Thyroid gland (tissue), 4 donors: ENCODE measurements at regions not wholly inside any gene's neighbourhood (a gene's known extent, or its start where the extent isn't known, plus 50 kb on each side); places are given as distances from the start of the nearest gene placed in this dataset.

Experiments used
- DNase-seq, 2 donors: peaks; one replicate each; pipeline ENCODE4 v3.0.0-alpha.2; 2019
- H3K27ac ChIP-seq, 3 donors: fragments of 200-600 bp; sonication (generic); 1 replicate in 2 of 3; 2 replicates in 1 of 3; pipeline ENCODE4 v1.5.1; 2016 to 2019; ENCODE audit warnings: mild to moderate bottlenecking in 1 of 3, moderate library complexity in 1 of 3
- H3K27me3 ChIP-seq: fragments of 200-600 bp; sonication (generic); one replicate; pipeline ENCODE4 v1.5.1; 2019
- H3K36me3 ChIP-seq, 2 donors: fragments of 200-600 bp; sonication (generic); one replicate each; pipeline ENCODE4 v1.5.1; 2016 to 2019
- H3K4me1 ChIP-seq, 2 donors: fragments of 200-600 bp; sonication (generic); one replicate each; pipeline ENCODE4 v1.5.1; 2017 to 2019
- H3K4me3 ChIP-seq, 3 donors: fragments of 200-600 bp; sonication (generic); replicated peaks in 1 of 3; 1 replicate in 2 of 3; 2 replicates in 1 of 3; pipeline ENCODE4 v1.5.1; 2016; ENCODE audit warnings: mild to moderate bottlenecking in 1 of 3
- H3K9me3 ChIP-seq: fragments of 200-600 bp; sonication (generic); one replicate; pipeline ENCODE4 v1.5.1; 2017
- POLR2A ChIP-seq, 2 donors: fragments of 450-650 bp; IDR thresholded peaks; one replicate each; pipeline ENCODE4 v1.6.1; 2017; ENCODE audit warnings: antibody characterized with exemption in 2 of 2, mild to moderate bottlenecking in 2 of 2, moderate library complexity in 1 of 2
- WGBS, 2 donors: methylation state at CpG; one replicate each; pipeline ENCODE4 v1.1.5; 2017; 5-methylcytosine and 5-hydroxymethylcytosine counted together
- intact Hi-C: fragments of 100-400 bp; cut with DNase I; formaldehyde crosslinking; loops from one replicate; pipeline ENCODE4 v1.15.1; 2023
- TF ChIP-seq, protein P1 (sequence below), 6 experiments: fragments of 200-600 bp in 3 of 6; fragments of 450-650 bp in 3 of 6; sonication (generic) in 3 of 6; IDR thresholded peaks; one replicate each; pipeline ENCODE4 v1.5.1; 2016 to 2019; ENCODE audit warnings: antibody characterized with exemption in 6 of 6, mild to moderate bottlenecking in 2 of 6, inconsistent platforms in 1 of 6, moderate library complexity in 1 of 6

DNA sequence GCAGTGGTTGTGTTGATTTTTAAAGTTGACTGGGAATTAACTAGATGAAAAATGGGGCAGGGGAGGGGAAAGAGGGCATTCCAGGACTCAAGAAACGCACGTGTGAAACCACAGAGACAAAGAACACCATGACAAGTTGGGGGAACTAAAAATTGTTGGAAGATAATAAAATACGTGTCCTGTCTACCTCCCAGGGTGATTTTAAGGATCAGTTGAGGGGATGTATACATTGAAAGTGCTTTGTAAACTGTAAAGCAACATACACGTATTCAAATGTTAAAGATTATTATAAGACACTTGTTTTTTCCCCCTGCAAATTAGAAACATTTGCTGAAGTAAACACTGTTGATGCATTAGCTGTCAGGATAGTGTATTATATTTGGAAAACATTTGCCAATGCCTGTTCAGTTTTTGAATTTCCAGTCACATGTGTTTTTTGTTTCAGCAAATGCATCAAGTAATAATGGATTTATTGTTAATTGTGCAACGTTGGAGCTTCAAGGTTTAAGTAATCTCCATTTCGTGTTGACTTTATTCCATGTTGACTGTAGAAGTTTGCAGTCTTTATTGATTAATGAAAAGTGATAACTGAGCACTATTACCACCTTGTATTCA, 412.7 kb downstream of the ACTL7B start:
- Histone ChIP-seq H3K36me3 (no peaks in the 10 kb centered on the region), H3K4me3 (no peak overlapping the region), H3K27me3 (no peaks in the 10 kb centered on the region), H3K4me1 (no peaks in the 10 kb centered on the region), H3K27ac (no peak overlapping the region), H3K9me3 (no peaks in the 10 kb centered on the region)
- DNase-seq, result no peak
- 61 to 64% methylated on average over 6 of the region's 6 CpGs for WGBS, 2 donors
- TF ChIP-seq, protein P1, sequence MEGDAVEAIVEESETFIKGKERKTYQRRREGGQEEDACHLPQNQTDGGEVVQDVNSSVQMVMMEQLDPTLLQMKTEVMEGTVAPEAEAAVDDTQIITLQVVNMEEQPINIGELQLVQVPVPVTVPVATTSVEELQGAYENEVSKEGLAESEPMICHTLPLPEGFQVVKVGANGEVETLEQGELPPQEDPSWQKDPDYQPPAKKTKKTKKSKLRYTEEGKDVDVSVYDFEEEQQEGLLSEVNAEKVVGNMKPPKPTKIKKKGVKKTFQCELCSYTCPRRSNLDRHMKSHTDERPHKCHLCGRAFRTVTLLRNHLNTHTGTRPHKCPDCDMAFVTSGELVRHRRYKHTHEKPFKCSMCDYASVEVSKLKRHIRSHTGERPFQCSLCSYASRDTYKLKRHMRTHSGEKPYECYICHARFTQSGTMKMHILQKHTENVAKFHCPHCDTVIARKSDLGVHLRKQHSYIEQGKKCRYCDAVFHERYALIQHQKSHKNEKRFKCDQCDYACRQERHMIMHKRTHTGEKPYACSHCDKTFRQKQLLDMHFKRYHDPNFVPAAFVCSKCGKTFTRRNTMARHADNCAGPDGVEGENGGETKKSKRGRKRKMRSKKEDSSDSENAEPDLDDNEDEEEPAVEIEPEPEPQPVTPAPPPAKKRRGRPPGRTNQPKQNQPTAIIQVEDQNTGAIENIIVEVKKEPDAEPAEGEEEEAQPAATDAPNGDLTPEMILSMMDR (IDR thresholded peaks at IDR 0.05), result no peak
- TF ChIP-seq POLR2A (IDR thresholded peaks at IDR 0.05), result no peak
- intact Hi-C loops, result no loop called here

GRCh38 chr9:108442627-108443018, 413.2 kb downstream of the ACTL7B start:
- WGBS, 2 donors, result 91 to 93% methylated on average over 3 of the region's 3 CpGs
- TF ChIP-seq POLR2A (IDR thresholded peaks at IDR 0.05), result no peak
- TF ChIP-seq, protein P1 (IDR thresholded peaks at IDR 0.05), result no peak
- no peaks in the 10 kb centered on the region for H3K4me1 ChIP-seq
- H3K27ac ChIP-seq, result no peak overlapping the region
- DNase-seq, result no peak
- intact Hi-C loops, result no loop called here
- H3K9me3 ChIP-seq, result no peaks in the 10 kb centered on the region
- H3K4me3 ChIP-seq, result no peak overlapping the region
- H3K27me3 ChIP-seq, result no peaks in the 10 kb centered on the region
- no peaks in the 10 kb centered on the region for H3K36me3 ChIP-seq

DNA sequence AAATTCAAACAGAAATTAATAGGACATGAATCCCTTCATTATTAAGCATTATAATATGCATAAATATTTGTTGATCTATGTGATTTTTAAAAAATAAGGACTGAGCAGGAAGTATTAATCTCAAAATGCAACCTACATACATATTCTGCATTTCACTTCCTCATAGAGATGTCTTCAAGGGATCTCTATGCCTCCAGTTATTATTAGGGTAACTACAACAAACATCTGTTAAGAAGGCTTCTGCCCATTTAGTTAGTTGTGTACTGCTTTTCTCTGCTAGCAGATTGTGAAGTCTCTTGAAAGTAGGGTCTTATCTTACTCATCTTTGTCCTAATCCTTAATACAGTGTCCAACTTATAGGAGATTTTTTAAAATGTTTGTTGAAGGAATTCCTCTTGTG, 414.1 kb downstream of the ACTL7B start:
- H3K4me3 ChIP-seq, result no peak overlapping the region
- no peaks in the 10 kb centered on the region for H3K4me1 ChIP-seq
- H3K27ac ChIP-seq, result no peak overlapping the region
- DNase-seq, result no peak
- no peaks in the 10 kb centered on the region for H3K36me3 ChIP-seq
- H3K27me3 ChIP-seq, result no peaks in the 10 kb centered on the region
- TF ChIP-seq POLR2A (IDR thresholded peaks at IDR 0.05), result no peak
- TF ChIP-seq, protein P1 (IDR thresholded peaks at IDR 0.05), result no peak
- H3K9me3 ChIP-seq, result no peaks in the 10 kb centered on the region
- intact Hi-C loops, result no loop called here

DNA sequence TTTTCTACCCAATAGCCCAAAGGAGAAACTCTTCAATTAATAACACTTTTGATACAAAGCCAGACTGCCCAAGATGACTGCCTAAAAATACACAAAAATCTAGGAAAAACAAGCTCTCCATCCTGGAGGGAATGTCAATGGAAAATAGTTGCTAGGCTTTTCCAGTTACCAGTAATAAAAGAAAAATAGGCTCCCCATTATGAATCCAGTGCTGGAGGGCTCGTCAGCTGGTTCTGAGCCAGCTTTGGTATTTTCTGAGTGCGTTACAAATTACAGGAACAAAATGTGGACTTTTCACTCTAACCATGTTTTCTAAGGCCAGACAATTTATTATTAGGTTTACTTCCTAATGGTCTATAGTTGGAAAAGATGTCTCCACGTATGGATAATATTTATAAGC, 414.5 kb downstream of the ACTL7B start:
- intact Hi-C loops, result no loop called here
- no peak for DNase-seq
- H3K9me3 ChIP-seq, result no peaks in the 10 kb centered on the region
- TF ChIP-seq, protein P1 (IDR thresholded peaks at IDR 0.05), result no peak
- TF ChIP-seq POLR2A (IDR thresholded peaks at IDR 0.05), result no peak
- H3K27ac ChIP-seq, result no peak overlapping the region
- 68 to 79% methylated on average over 3 of the region's 3 CpGs for WGBS, 2 donors
- no peaks in the 10 kb centered on the region for H3K27me3 ChIP-seq
- no peaks in the 10 kb centered on the region for H3K4me1 ChIP-seq
- H3K4me3 ChIP-seq, result no peak overlapping the region
- no peaks in the 10 kb centered on the region for H3K36me3 ChIP-seq

DNA sequence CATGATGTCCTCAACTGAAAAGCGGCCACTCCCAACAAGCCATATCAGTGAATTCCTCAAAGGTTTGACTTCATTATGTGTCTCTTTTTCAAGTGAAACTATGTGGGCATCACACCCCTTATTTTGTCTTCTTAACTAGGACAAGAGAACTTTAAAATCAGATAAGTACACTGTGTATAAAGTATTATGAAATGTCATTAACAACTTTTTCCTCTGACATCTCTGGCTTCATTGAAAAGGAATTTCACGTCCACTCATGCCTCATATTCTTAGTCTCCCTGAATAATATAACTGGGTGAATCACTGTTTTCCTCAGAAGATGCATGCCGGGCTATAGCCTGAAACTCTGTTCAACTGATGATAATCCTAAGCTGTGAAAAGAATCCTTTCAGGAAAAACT, 415.8 kb downstream of the ACTL7B start:
- intact Hi-C loops, result no loop called here
- H3K36me3 ChIP-seq, result no peaks in the 10 kb centered on the region
- H3K4me1 ChIP-seq, result no peaks in the 10 kb centered on the region
- DNase-seq, result no peak
- H3K27ac ChIP-seq, result no peak overlapping the region
- no peaks in the 10 kb centered on the region for H3K27me3 ChIP-seq
- H3K4me3 ChIP-seq, result no peak overlapping the region
- H3K9me3 ChIP-seq, result no peaks in the 10 kb centered on the region
- WGBS, 2 donors, result 81 to 88% methylated on average over 3 of the region's 3 CpGs
- TF ChIP-seq POLR2A (IDR thresholded peaks at IDR 0.05), result no peak
- TF ChIP-seq, protein P1 (IDR thresholded peaks at IDR 0.05), result no peak
